Stimulated activated CD4-positive, alpha-beta T cell treated with anti-CD3 and anti-CD28 coated beads, Interleukin-4, amount 100 ng/mL, for 4 hours (primary cell): ENCODE measurements at regions not wholly inside any gene's neighbourhood (a gene's known extent, or its start where the extent isn't known, plus 50 kb on each side); places are given as distances from the start of the nearest gene placed in this dataset.
"Not testable (repeated sequence)": the region's sequence is repeated elsewhere in the genome, so short reads cannot be mapped to it uniquely, and the experiment has no call there.

ENCODE experiments used
- DNase-seq, 2 experiments: peaks; one replicate each; pipeline ENCODE4 v3.0.0-alpha.2; 2020

DNA sequence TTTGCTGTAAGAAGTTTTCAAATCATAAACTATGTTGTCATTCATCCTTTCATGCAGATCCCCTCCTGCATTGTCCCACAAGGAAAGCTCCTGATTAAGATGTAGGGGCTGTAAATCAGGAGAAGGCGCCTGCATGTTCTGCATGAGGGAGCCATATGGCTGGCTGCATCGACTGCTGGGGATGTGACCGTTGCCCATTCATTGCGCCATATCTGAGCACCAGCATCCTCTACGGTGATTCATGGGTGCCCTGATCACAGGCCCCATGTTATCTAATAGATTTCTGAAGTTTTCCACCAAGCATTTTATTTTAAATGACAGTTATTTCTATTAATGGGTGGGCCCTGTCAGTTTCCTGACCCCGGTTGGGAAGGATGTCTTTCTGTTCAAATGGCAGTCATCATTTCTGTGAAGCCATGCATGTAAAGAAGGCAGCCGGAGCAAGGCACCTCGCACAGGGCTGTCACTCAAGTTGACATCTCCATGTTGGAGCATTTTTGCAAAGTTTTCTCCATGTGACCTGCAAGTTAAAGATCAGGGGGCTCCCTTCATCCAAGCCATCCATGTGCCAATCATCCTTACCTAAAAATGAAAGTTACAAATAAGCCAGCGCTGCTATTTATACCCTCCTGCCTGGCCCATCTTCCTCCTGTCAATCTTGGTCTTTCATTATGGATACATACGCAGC is 128.8 kb downstream of the TEX36 start:
- no peak for DNase-seq

GRCh38 chr10:125553091-125553490 is 129.9 kb downstream of the TEX36 start:
- DNase-seq: no peak

GRCh38 chr10:125551247-125551646 is 131.7 kb downstream of the TEX36 start:
- no peak for DNase-seq

DNA sequence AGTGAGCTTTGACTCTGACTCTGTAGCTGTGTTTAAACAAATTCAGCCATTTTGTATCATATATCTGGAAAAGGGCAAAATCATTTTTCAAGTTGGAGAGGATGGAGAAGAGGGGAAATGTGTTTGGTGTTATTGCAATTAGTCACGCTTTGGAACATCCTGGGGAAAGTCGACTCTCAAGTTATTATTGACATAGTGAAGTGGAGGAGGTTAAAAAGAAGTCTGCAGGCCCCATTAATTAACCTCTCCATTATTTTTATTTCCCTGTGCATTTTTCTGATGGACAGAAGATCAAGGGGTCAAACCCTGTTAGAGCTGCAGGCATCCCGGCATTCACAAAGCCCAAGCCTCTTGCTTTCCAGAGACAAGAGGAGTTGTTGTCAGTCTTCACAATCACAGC is 132.6 kb downstream of the TEX36 start:
- DNase-seq: no peak

- no peak for DNase-seq
Observed at GRCh38 chr10:125549653-125550052, 133.3 kb downstream of the TEX36 start.

DNA sequence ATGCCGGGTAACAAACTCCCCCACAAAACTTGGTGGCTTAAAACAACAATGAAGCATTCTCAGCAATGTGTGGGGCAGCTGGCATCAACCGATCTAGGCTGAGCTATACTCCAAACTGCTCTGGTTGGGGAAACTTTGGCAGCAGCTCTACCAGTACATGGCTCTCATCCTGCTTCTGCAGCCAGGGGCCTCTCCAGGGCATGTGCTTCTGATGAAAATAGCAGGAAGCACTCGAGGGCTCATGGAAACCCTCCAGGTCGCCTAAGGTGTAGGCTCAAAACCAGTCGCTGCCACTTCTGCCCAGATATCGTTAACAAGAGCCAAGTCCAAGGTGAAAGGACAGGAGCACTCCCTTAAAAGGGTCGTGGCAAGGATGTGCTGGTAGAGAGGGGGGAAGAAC is 134.1 kb downstream of the TEX36 start:
- no peak for DNase-seq

- DNase-seq: no peak
Observed at GRCh38 chr10:125548356-125548755, 134.6 kb downstream of the TEX36 start.

- DNase-seq: no peak
Observed at GRCh38 chr10:125547010-125547650, 135.8 kb downstream of the TEX36 start.

DNA sequence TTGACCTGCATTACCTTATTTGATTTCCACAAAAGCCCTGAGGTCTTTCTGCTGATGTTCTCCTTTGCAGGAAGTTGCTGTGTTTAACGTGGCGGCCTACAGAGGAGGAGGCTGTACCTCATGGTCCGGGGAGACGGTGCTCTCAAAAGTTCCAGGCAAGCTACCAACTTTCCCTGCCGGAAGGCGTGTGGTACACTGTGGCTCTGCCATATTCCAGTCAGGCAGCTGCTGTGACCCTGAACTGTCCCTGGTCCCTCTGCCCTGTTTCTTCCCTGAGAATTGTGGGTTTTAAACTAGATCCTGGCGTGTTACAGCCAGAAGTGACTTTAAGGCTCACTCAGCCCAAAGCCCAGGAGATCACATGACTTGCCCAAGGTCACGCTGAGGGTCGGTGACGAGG is 139.2 kb downstream of the TEX36 start:
- no peak for DNase-seq

DNA sequence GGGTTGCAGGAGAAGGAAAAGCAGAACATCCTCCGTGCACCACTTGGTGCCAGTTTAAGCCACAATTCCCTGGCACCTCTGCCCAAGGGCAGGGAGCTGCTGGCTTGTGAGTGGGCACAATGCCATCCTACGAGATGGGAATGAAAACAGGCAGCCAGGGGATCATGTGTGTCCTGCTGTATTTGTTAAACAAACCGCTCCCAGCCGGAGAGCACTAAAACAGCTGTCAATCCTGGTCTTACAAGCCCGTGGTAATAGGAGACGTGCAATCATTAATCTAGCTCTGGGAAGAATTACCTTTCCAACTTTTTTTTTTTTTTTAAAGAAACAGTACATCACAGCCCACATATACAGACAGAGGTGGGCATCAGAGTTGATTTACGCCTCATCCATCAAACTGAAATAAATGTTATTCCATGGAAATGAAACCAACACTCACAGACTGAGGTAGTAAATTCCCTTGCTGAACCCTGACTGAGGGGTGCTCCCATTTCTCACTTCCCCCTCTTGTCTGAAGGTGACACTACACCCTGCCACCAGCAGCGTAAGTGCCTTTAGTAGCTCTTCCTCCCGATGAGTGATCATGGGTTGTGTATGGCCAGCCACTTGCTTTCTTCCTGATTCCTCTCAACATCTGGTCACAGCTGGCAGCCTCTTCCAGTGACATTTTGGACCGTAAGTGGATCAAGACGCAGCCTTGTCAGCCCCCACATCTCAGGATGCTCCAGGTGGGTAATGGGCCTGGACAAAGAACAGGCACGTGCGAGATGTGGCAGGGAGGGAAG is 143.8 kb downstream of the TEX36 start:
- DNase-seq: no peak

DNA sequence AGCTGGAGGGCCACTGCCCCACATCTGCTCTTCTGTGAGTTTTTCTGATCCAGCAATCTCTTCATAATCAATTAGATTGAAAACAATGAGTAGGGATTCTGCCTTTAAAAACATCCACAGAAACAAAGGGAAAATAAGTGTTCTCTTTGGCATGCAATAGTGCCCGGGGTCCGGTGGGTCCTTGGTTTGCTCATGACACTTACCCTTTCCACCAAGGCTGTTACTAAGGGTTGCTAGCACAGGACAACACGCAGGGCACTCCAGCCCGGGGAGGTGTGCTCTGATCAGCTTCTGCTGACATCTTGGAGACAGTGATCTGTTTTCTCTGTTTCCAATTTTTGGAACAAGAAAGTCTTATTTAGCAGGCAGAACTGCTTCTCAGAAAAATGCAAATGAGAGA is 146.7 kb downstream of the TEX36 start:
- DNase-seq: no peak

DNA sequence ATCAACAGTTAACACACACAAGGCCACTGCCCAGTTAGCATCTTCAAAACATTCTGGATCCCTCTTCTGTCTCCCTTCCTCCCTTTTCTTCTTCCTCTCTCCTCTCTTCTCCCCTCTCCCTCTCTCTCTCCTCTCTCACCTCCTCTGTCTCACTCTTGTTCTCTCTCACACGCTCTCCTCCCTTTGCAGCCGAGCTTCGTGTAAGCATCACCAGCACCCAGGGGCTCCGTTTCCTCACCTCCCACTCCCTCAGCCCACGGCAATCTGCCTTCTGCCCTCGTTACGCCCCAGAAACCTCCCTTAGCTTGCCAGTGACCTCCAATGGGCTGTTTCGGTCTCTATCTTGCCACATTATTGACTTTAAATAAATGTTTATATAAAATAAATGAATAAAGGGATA is 147.4 kb downstream of the TEX36 start:
- no peak for DNase-seq

GRCh38 chr10:125534515-125534914 is 148.4 kb downstream of the TEX36 start:
- no peak for DNase-seq

DNA sequence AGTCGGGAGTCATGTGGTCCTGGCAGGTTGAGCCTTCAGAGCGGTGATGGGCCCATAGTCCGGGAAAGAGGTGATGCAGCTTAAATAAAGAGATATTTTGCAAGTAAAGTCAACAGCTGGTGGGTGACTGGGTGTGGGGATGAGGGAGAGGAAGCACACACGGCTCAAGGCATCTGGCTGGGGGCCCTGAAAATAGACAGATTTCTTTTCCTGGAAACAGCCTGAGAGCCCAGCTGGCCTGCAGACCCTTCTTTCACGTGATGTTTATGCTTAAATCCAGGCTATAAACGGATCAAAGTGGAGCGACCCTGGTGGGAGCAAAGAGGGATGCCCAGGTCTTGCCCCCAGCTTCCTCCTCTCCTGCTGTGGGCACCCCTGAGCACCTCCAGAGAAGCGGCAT is 149.1 kb downstream of the TEX36 start:
- DNase-seq: no peak

DNA sequence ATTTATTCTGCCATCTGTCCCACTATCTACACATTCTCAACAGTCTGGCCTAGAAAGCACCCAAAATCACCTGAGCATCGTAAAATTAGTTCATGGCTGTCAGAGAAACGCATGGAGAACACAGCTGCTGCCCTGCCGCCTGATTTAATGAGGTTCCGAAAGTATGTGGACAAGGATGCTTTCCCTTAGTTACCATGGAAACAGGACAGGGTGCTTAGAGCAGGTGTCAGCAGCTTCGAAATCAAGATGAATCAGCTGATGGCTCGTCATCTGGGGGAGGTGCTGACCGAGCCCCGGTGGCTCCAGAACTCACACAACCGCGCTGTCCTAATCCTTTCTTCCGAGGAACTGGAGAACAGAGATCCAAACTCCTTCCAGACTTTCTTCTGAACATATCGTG is 151.5 kb downstream of the TEX36 start:
- DNase-seq: no peak

- DNase-seq: no peak
Observed at GRCh38 chr10:125523347-125523746, 159.6 kb downstream of the TEX36 start.

DNA sequence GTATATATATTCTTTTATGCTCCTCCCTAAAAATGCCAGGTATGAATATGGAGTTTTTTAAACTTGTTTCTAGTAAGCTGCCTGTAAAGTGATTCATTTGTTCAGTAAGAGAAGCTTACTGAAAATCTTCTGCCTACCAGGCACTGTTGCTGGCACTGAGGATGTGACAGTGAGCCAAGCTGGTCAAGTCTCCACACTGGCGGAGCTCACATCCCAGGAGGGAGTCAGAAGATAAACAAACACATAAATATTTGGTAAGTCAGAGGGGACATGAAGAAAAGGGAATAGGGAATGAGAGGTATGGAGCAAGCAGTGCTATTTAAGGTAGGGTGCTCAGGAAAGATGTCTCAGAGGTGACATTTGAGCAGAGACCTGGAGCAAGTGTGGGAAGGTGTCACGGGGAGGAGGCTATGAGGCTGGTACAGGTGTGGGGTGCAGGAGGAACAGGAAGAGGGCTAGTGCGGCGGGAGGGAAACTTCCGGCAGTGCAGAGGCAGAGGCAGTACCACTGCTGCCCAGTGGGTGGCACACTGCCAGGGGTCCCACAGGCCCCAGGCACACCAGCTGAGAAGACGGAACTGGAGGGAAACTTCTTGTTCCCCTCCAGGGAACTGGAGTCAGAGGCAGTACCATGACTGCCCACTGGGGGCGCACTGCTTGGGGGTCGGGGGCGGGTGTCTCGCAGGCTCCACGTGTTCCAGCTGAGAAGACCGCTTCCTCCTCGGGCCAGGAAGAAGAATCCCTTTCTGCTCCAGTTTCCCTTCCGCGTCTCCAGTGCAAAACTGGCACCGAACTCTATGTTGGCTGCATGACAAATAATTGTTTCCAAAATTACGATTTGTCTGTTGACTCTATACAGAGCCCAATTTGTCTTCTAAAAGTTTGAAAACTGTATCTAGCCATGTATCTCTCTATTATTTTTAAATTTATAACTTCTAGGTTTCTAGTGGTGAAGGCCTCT is 161.0 kb downstream of the TEX36 start:
- DNase-seq: peak in 1 of 2 experiments; percentile 2

DNA sequence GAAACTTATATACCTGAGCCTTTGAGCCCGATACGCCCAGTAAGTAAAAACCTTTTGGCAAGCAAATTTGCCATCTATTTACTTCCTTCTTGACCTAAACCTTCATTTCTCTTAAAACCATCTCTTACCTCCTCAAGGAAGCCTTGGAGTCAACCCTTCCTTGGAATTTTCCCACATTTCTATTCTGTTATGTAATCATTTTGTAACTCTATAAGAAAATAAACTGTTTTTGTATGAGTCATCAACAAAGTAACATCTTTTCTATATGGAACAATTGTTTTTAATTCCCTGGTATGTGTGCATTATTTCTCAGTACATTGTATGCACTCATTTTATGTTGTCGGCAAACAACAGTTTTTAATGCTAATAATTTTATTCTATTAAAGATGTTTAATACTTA is 162.0 kb downstream of the TEX36 start:
- no peak for DNase-seq

GRCh38 chr10:125518397-125518796 is 164.6 kb downstream of the TEX36 start:
- not testable (repeated sequence) for DNase-seq

- DNase-seq: no peak
Observed at GRCh38 chr10:125515571-125515970, 167.4 kb downstream of the TEX36 start.

DNA sequence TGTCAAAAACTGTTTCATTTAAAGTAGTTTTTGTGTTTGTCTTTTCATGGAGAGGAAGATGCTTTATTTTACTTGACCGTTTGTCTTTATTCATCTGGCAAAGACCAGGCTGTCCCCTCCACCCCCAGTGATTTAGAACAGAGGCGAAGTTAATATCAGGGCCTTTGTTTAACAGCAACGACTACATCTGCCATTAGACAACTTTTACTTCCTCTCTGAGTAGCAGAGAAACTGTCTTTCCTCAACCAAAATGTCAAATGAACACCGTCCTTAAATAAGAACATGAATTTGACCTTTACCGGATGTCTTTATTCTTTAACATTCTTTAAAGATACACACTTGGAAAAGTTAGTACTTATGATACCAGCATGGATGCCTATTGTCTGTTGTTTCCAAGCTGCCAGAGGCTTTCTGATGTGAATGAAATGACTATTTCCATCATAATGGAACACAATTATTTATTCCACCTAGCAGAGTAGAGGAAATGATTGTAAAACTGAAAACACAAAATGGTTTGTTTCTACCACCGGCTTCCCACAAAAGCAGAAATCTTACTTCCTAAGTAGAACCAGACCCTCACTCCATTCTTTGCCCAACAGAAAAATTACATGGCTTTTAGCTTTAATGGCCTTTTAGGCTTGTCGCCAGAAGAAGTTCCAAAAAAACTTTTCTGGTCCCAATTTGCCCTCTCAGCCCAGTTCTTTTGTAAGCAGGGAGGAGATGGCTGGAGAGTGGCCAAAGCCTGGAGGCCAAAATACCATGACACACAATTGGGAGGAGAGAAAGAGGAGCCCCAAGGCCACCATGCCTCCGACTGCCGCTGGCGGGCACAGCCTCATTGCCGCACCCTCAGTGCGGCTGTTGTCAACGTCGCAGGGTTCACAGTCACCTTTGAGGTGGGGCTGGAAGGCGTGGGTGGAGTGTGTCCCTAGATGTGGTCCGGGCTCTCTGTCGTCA is 168.5 kb downstream of the TEX36 start:
- DNase-seq: no peak
